ENCODE measurements at regions not wholly inside any gene's neighbourhood (a gene's known extent, or its start where the extent isn't known, plus 50 kb on each side); places are given as distances from the start of the nearest gene placed in this dataset.

- H3K36me3 Mint-ChIP-seq (ENCODE audit: insufficient read depth, unreplicated experiment), result no peaks in the 10 kb centered on the region
- Histone ChIP-seq H3K4me1 (no peaks in the 10 kb centered on the region), H3K36me3 (ENCODE audit: control insufficient read depth, insufficient read depth, low read length) (no peaks in the 10 kb centered on the region), H3K27me3 (replicated peaks; ENCODE audit: control insufficient read depth, insufficient read depth, low read length) (no peaks in the 10 kb centered on the region), H3K4me3 (ENCODE audit: low read depth, low read length) (no peak overlapping the region), H3K9me3 (no peaks in the 10 kb centered on the region)
- no peak overlapping the region for H3K27ac Mint-ChIP-seq (ENCODE audit: unreplicated experiment)
- peaks cover 2% of the 10 kb centered on the region for H3K27me3 Mint-ChIP-seq (ENCODE audit: insufficient read depth, unreplicated experiment)
- BruUV-seq (replicated peaks), result no TSS peak
- no peak for TF ChIP-seq CTCF (IDR thresholded peaks at IDR 0.05; ENCODE audit: insufficient read depth in 1 of 2, low read depth in 1 of 2, low read length in 1 of 2, severe bottlenecking in 1 of 2, unreplicated experiment in 1 of 2)
- no peaks in the 10 kb centered on the region for H3K4me1 Mint-ChIP-seq (ENCODE audit: low read depth, unreplicated experiment)
- H3K4me3 Mint-ChIP-seq (ENCODE audit: unreplicated experiment), result no peak overlapping the region
- intact Hi-C loops (cut with micrococcal nuclease; ENCODE audit: unreplicated experiment), result no loop called here
- H3K9me3 Mint-ChIP-seq (ENCODE audit: unreplicated experiment), result peaks cover 19% of the 10 kb centered on the region
- CTCF ChIA-PET, result no interaction called here
- DNase-seq, result peak; percentile 1 to 37
- POLR2A ChIA-PET, result no interaction called here
Measured at GRCh38 chr4:58587856-58588255, 1477.7 kb upstream of the IGFBP7 start.

- POLR2A ChIA-PET, result no interaction called here
- no peaks in the 10 kb centered on the region for H3K9me3 Mint-ChIP-seq (ENCODE audit: unreplicated experiment)
Measured at GRCh38 chr4:58566260-58566659, 1456.1 kb upstream of the IGFBP7 start.

GRCh38 chr4:58564695-58565475, 1454.7 kb upstream of the IGFBP7 start:
- POLR2A ChIA-PET, result no interaction called here
- no peak overlapping the region for H3K4me3 Mint-ChIP-seq (ENCODE audit: unreplicated experiment)
- no peaks in the 10 kb centered on the region for H3K36me3 ChIP-seq (ENCODE audit: control insufficient read depth, insufficient read depth, low read length)
- no peak for DNase-seq
- H3K9me3 ChIP-seq, result no peaks in the 10 kb centered on the region
- H3K4me3 ChIP-seq (ENCODE audit: low read depth, low read length), result no peak overlapping the region
- no TSS peak for BruUV-seq (replicated peaks)
- H3K27me3 ChIP-seq (replicated peaks; ENCODE audit: control insufficient read depth, insufficient read depth, low read length), result no peaks in the 10 kb centered on the region
- TF ChIP-seq CTCF (IDR thresholded peaks at IDR 0.05; ENCODE audit: insufficient read depth in 1 of 2, low read depth in 1 of 2, low read length in 1 of 2, severe bottlenecking in 1 of 2, unreplicated experiment in 1 of 2), result no peak
- no peaks in the 10 kb centered on the region for H3K4me1 Mint-ChIP-seq (ENCODE audit: low read depth, unreplicated experiment)
- CTCF ChIA-PET, result no interaction called here
- H3K27me3 Mint-ChIP-seq (ENCODE audit: insufficient read depth, unreplicated experiment), result no peaks in the 10 kb centered on the region
- intact Hi-C loops (cut with micrococcal nuclease; ENCODE audit: unreplicated experiment), result no loop called here
- no peaks in the 10 kb centered on the region for H3K36me3 Mint-ChIP-seq (ENCODE audit: insufficient read depth, unreplicated experiment)
- H3K27ac Mint-ChIP-seq (ENCODE audit: unreplicated experiment), result no peak overlapping the region
- H3K4me1 ChIP-seq, result no peaks in the 10 kb centered on the region
- no peaks in the 10 kb centered on the region for H3K9me3 Mint-ChIP-seq (ENCODE audit: unreplicated experiment)

More at GRCh38 chr4:58566260-58566659, 1456.1 kb upstream of the IGFBP7 start:
- no peak for DNase-seq
- H3K4me3 ChIP-seq (ENCODE audit: low read depth, low read length), result no peak overlapping the region
- CTCF ChIA-PET, result no interaction called here
- H3K9me3 ChIP-seq, result no peaks in the 10 kb centered on the region
- no peak for TF ChIP-seq CTCF (IDR thresholded peaks at IDR 0.05; ENCODE audit: insufficient read depth in 1 of 2, low read depth in 1 of 2, low read length in 1 of 2, severe bottlenecking in 1 of 2, unreplicated experiment in 1 of 2)
- Mint-ChIP-seq H3K36me3 (ENCODE audit: insufficient read depth, unreplicated experiment) (no peaks in the 10 kb centered on the region), H3K27ac (ENCODE audit: unreplicated experiment) (no peak overlapping the region), H3K4me1 (ENCODE audit: low read depth, unreplicated experiment) (no peaks in the 10 kb centered on the region), H3K27me3 (ENCODE audit: insufficient read depth, unreplicated experiment) (no peaks in the 10 kb centered on the region), H3K4me3 (ENCODE audit: unreplicated experiment) (no peak overlapping the region)
- no peaks in the 10 kb centered on the region for H3K36me3 ChIP-seq (ENCODE audit: control insufficient read depth, insufficient read depth, low read length)
- no peaks in the 10 kb centered on the region for H3K27me3 ChIP-seq (replicated peaks; ENCODE audit: control insufficient read depth, insufficient read depth, low read length)
- no TSS peak for BruUV-seq (replicated peaks)
- intact Hi-C loops (cut with micrococcal nuclease; ENCODE audit: unreplicated experiment), result no loop called here
- no peaks in the 10 kb centered on the region for H3K4me1 ChIP-seq

Data from Caco-2 (cell line).